ENCODE measurements at regions not wholly inside any gene's neighbourhood (a gene's known extent, or its start where the extent isn't known, plus 50 kb on each side); places are given as distances from the start of the nearest gene placed in this dataset.

DNA sequence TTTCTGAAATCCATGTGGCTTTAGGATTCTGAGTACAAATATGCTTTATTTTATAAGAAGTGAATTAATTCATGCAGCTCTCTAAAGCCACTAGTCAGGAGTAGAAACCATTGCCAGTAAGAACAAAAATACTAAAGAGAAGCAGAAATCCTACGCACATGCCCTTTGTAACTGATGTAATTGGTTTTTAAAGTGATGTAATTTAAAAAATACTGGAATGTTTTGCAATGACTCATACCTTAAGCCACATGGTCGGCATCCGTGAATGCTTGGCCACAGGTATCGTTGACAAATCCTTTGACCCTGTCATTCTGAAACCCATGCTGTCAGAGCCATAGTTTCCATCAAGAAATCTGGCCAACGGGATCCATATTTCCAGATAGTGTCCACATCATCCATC lies 213.3 kb downstream of the ACKR3 start:
- CTCF ChIA-PET = no interaction called here

DNA sequence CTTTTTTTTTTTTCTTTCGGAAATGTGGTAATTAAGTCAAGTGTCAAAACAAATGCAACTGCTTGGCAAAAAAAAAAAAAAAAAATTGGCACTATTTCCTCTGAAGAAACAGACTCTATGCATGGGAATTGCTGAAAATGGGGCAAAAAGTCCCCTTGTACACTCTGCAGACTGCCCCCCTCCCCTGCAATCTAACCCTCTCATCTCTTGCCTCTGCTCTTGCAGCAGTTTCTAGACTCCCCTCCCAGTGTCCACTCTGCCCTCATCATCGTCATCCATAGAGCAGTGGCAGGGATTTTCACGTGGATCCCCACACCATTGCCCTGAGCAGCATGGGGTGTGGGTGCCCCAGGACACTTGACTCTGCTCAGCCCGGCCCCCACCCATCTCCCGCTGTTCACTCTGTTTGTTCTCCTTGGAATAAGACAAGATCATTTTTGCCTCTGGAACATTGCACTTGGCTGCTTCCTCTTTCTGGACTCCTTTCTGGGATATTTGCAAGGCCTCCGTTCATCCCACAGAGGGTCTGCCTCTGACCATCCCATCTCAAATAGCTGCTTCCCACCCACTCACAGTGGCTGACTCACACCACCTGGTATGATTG lies 213.9 kb downstream of the ACKR3 start:
- ATAC-seq (ENCODE audit: poor library complexity) (no peak), DNase-seq (no peak)
- Mint-ChIP-seq H3K4me1 (ENCODE audit: low read depth) (no peaks in the 10 kb centered on the region), H3K27ac (no peak overlapping the region), H3K27me3 (peaks cover 60% of the 10 kb centered on the region), H3K9me3 (no peaks in the 10 kb centered on the region), H3K36me3 (ENCODE audit: low read depth) (no peaks in the 10 kb centered on the region), H3K4me3 (no peak overlapping the region)
- no peaks in the 10 kb centered on the region for H3K36me3 ChIP-seq (ENCODE audit: insufficient read depth, low read length)
- no peaks in the 10 kb centered on the region for H3K4me1 ChIP-seq (ENCODE audit: insufficient read depth, low read length)
- TF ChIP-seq, protein P1, sequence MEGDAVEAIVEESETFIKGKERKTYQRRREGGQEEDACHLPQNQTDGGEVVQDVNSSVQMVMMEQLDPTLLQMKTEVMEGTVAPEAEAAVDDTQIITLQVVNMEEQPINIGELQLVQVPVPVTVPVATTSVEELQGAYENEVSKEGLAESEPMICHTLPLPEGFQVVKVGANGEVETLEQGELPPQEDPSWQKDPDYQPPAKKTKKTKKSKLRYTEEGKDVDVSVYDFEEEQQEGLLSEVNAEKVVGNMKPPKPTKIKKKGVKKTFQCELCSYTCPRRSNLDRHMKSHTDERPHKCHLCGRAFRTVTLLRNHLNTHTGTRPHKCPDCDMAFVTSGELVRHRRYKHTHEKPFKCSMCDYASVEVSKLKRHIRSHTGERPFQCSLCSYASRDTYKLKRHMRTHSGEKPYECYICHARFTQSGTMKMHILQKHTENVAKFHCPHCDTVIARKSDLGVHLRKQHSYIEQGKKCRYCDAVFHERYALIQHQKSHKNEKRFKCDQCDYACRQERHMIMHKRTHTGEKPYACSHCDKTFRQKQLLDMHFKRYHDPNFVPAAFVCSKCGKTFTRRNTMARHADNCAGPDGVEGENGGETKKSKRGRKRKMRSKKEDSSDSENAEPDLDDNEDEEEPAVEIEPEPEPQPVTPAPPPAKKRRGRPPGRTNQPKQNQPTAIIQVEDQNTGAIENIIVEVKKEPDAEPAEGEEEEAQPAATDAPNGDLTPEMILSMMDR (IDR thresholded peaks at IDR 0.05) = no peak
- peaks cover 4 to 11% of the 10 kb centered on the region in 2 experiments for H3K27me3 ChIP-seq (ENCODE audit: control insufficient read depth in 1 of 2, insufficient read depth in 2 of 2, low read length in 2 of 2)
- ChIA-PET POLR2A (no interaction called here), CTCF (no interaction called here)
- no peak overlapping the region for H3K4me3 ChIP-seq (ENCODE audit: low read length)
- intact Hi-C loops (cut with DNase I, micrococcal nuclease) = no loop called here
- H3K9me3 ChIP-seq (ENCODE audit: control insufficient read depth in 1 of 2, insufficient read depth in 1 of 2, low read length in 2 of 2) = peaks cover 0 to 3% of the 10 kb centered on the region in 2 experiments
- H3K27ac ChIP-seq (ENCODE audit: low read depth in 1 of 2, low read length in 2 of 2) = no peak overlapping the region

More for the DNA sequence above, 213.3 kb downstream of the ACKR3 start:
- H3K27ac ChIP-seq (ENCODE audit: low read depth in 1 of 2, low read length in 2 of 2) = no peak overlapping the region
- H3K9me3 Mint-ChIP-seq = no peaks in the 10 kb centered on the region
- H3K4me1 ChIP-seq (ENCODE audit: insufficient read depth, low read length) = no peaks in the 10 kb centered on the region
- peaks cover 54% of the 10 kb centered on the region for H3K27me3 Mint-ChIP-seq
- H3K4me3 ChIP-seq (ENCODE audit: low read length) = no peak overlapping the region
- H3K4me1 Mint-ChIP-seq (ENCODE audit: low read depth) = no peaks in the 10 kb centered on the region
- no peaks in the 10 kb centered on the region for H3K36me3 ChIP-seq (ENCODE audit: insufficient read depth, low read length)
- peaks cover 0 to 3% of the 10 kb centered on the region in 2 experiments for H3K9me3 ChIP-seq (ENCODE audit: control insufficient read depth in 1 of 2, insufficient read depth in 1 of 2, low read length in 2 of 2)
- H3K27me3 ChIP-seq (ENCODE audit: control insufficient read depth in 1 of 2, insufficient read depth in 2 of 2, low read length in 2 of 2) = peaks cover 4 to 11% of the 10 kb centered on the region in 2 experiments
- POLR2A ChIA-PET = no interaction called here
- TF ChIP-seq, protein P1 (IDR thresholded peaks at IDR 0.05) = no peak
- intact Hi-C loops (cut with DNase I, micrococcal nuclease) = no loop called here
- no peak overlapping the region for H3K4me3 Mint-ChIP-seq
- H3K36me3 Mint-ChIP-seq (ENCODE audit: low read depth) = no peaks in the 10 kb centered on the region
- ATAC-seq (ENCODE audit: poor library complexity) = no peak
- no peak for DNase-seq
- H3K27ac Mint-ChIP-seq = no peak overlapping the region

DNA sequence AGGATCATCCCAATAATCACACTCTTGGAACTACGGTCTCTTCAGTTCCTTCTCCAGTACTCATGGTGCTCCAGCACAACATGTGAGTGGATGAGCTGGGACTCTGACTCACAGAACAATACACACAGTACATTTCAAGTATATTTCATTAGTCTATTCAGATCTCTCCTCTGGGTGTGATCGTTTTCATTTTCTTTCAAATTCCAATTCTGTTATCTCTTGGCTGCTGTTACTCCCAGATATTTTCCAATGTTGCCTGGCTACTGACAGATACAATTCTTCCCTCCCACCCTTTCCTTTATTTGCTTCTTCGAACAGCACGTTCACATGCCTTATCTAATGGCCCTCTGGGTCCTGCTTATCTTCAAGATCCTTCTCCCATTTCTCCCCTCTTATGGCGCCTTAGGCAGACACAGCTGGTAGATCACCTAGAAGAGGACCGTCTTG lies 216.0 kb downstream of the ACKR3 start:
- Mint-ChIP-seq H3K4me3 (no peak overlapping the region), H3K36me3 (ENCODE audit: low read depth) (no peaks in the 10 kb centered on the region), H3K27ac (no peak overlapping the region), H3K27me3 (peaks cover 75% of the 10 kb centered on the region), H3K9me3 (no peaks in the 10 kb centered on the region), H3K4me1 (ENCODE audit: low read depth) (no peaks in the 10 kb centered on the region)
- no peak for DNase-seq
- no peak for ATAC-seq (ENCODE audit: poor library complexity)
- ChIA-PET POLR2A (interaction anchor here (0.7 kb wide), 1 partner anchor 1858 kb away, joined by 3 read pairs; no protein-coding TSS in a partner anchor), CTCF (no interaction called here)
- Histone ChIP-seq H3K9me3 (ENCODE audit: control insufficient read depth in 1 of 2, insufficient read depth in 1 of 2, low read length in 2 of 2) (peaks cover 0 to 3% of the 10 kb centered on the region in 2 experiments), H3K27ac (ENCODE audit: low read depth in 1 of 2, low read length in 2 of 2) (no peak overlapping the region), H3K4me3 (ENCODE audit: low read length) (no peak overlapping the region), H3K4me1 (ENCODE audit: insufficient read depth, low read length) (no peaks in the 10 kb centered on the region), H3K27me3 (ENCODE audit: control insufficient read depth in 1 of 2, insufficient read depth in 2 of 2, low read length in 2 of 2) (peaks cover 10 to 15% of the 10 kb centered on the region in 2 experiments), H3K36me3 (ENCODE audit: insufficient read depth, low read length) (no peaks in the 10 kb centered on the region)
- intact Hi-C loops (cut with DNase I, micrococcal nuclease) = no loop called here
- TF ChIP-seq, protein P1 (IDR thresholded peaks at IDR 0.05) = no peak

Data from CD4-positive, alpha-beta T cell (primary cell).